ENCODE measurements at regions not wholly inside any gene's neighbourhood (a gene's known extent, or its start where the extent isn't known, plus 50 kb on each side); places are given as distances from the start of the nearest gene placed in this dataset.

DNA sequence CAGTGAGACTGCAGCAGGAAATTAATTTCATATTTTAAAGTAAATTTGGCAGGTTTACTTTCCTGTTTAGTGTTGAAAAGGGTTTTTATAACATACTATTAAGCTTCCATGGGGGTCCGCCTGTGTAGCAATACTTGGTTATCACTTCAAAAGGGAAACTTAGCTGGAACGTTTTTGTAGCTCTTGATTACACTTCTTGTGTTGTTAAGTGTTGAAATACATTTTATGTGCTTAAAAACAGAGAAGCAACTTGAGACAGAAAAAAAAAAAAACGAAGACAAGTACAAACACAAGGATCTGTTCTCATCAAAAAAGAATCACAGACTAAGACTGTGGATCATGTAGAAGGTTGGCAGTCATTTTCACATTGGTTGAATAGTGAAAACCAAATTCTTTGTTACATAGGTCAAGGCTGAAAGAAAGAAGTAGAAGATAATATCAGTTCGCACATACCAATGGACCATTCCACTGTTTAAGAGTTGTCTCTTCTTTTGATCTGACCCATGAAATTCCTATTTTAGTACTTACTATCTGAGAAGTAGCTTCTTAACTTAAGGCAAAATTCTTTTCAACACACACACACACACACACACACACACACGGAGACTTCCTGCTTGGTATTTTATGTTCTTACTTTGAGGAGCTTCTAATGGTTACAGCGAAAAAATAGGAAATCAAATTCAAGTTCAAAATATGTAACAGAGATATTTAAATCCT, 113.9 kb upstream of the SLC35B3 start:
- DNase-seq (ENCODE audit: low read depth, low spot score), result no peak

DNA sequence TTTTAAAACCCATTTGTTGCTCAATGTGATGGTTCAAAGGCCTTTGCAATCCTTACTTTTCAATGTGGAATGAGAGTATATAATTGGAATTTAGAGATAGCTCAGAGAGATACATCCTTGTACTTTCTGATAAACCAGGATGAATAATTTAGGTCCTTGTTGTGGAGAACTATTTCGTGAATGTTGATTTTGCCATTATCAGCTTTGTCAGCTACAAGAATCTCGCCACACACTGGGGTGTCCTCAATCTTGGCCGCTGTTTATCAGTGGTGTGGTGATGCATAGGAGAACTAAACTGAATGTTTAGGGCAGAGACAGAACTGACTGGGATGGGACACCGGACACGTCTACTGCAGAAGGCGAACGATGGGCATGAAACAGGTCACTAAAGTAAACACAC, 111.2 kb upstream of the SLC35B3 start:
- DNase-seq (ENCODE audit: low read depth, low spot score), result no peak

DNA sequence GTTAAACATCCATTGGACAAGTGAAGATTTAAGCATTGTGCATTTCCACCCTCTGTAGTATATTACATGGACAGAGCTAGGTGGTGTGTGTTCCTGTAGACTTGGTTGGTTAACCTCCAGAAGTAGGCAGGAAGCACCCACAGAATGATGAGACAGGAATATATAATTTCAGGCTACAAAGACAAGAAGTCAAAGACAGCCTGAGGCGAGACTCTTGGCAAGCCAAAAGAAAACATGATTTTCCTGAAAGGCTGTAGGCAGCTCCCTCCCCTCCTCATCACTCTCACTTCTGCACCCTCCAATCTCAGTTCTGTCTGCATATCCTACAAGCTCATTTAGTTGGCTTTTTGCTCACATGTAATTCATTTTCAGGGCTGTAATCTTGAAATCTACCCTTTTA, 110.0 kb upstream of the SLC35B3 start:
- no peak for DNase-seq (ENCODE audit: low read depth, low spot score)

DNA sequence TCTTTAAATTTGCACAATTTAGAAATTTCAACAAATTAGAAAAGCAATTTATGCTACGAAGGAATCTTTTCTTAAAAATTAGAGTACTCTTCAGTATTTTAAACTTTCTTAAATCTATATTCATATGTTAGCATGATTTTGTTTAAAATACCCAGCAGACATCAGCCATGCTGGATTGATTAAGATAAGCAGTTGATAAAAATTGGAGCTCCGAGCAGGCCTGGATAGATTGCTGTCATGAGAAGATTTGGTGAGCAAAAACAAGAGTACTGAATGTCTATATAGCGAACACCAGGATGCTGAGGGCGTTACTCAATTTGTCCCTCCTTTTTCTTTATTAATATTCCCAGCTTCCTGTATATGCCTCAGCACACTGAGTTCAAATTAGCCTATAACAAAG, 108.4 kb upstream of the SLC35B3 start:
- DNase-seq (ENCODE audit: low read depth, low spot score), result no peak

DNA sequence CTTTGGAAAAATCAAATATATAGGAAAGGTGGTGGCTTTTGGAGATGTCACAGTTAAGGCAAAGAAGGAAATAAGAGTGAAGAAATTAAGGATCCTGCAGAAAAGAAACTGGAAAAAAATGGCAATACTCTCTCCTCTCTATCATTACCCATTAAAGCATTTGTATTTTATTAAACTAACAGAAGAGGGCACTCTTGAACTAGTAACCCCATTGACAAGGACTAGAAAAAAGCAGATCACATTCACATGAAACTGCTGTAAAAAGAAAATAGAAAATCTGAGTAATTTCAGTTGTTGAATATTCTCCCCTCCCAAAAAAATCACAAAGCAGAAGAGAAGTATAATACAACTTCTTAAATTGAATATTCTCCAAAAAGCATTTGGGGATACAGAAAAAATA, 104.1 kb upstream of the SLC35B3 start:
- no peak for DNase-seq (ENCODE audit: low read depth, low spot score)

DNA sequence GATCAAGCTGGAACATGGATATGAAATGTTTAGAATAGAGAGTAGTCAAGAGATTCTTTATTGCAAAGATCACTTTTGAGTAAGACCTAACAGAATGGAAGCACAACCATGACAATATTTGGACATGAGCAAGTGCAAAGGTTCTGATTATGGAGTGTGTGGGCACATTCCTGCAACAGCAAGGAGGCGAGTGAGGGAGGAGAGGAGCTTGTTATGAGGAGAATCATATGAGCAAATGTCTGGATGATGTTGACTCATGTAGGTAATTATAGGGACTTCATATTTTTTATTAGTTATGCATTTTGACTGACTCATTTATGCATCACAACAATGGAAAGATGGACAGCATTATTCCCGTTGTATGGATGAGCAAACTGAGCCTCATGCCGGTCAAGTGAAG, 100.8 kb upstream of the SLC35B3 start:
- no peak for DNase-seq (ENCODE audit: low read depth, low spot score)

DNA sequence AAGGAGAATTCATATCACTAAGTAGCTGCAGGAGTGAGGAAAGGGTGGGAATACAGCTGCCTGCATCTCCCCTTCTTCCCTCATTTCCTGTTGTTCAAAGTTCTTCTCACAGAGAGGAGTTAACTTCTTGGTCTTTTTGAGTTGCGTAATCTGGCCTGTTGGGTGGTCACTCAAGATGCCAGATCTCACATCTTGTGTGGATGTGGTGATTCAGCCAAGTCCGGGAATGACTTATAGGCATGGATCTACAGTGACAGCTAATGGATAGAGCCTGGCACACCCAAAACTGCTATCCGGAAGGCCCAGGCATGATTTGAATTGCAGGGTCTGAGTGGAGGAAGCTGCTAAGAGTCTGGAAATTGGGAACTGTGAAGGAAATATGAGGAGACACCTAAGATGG, 100.2 kb upstream of the SLC35B3 start:
- no peak for DNase-seq (ENCODE audit: low read depth, low spot score)

DNA sequence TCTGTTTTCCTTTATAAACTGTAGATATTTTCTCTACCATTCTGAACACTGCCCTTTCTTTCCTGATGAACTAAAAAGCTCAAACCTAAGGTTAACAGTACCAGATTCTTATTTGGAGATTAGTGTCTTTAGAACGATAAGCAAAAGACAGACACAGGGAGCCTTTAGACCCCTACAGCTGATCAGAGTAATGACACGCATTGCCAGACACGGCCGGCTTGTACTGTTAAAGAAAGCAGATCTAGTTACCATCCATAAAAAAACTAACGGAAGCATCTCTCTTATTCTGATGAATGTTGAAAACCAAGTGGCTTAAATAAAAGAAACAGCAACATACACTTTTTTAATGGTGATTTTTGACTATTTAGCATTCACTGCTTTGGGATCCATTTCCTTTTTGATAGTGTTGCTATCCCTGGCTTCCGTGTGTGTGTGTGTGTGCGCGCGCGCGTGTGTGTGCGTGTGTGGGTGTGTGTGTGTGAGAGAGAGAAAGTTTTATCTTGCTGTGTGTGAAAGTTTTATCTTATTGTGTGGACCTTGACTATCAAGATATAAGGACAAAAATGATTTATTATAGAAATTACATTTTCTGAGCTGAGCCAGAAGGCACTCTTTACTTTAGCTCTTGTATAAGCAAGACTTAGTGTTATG, 95.6 kb upstream of the SLC35B3 start:
- DNase-seq (ENCODE audit: low read depth, low spot score), result no peak

DNA sequence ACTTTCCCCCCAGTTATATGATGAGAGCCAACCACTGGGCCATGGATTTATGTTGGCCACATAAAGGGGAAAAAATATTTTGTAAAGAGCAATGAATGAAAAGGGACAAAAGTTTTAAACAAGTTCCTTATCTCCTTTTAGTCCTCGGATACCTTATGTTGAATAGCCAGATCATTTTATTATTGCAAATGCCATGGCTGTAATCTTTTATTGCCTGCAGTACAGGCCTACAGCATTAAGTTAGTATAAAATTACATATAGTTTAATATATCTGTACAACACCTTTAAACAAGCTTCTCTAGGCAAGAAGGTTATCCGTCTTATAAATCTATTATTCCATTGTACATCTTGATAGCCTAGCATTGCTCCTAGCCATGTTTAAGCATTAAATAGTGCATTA, 93.9 kb upstream of the SLC35B3 start:
- DNase-seq (ENCODE audit: low read depth, low spot score), result no peak

DNA sequence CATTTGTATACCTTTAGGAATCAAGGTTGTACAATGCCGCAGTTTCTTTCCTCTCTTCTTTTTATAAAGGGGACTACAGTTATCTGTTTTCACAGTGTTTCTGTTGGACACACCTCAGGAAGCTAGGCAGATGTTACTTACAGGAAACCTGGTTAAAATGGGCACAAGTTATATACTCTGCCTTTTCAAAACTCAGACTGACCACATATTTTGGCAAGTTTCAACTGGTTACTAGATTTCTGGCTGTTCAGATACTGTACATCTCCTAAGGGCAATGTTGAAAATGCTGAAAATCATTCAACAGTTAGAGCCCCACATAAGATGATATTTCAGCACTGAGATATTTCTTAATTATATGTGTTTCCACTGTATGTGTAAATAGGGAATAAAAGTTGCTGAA, 92.5 kb upstream of the SLC35B3 start:
- no peak for DNase-seq (ENCODE audit: low read depth, low spot score)

DNA sequence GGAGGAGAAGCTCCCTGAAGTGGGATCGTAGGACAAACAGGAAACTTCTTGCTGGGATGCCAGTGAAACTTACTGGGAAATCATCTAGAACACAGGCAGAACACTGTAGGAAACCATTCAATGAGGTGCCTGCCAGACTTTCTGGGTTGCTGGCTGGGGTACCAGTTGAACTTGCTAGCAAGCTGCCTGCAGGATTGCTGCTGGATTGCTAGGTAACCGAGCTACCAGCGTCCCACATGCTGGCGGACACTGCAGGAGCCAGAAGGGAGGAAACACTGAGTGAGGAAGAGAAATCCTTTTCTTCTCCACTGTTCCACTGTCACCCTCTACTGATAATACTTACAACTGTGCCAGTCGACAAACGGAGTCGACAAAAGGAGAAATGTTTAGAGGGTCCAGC, 91.3 kb upstream of the SLC35B3 start:
- DNase-seq (ENCODE audit: low read depth, low spot score), result no peak

DNA sequence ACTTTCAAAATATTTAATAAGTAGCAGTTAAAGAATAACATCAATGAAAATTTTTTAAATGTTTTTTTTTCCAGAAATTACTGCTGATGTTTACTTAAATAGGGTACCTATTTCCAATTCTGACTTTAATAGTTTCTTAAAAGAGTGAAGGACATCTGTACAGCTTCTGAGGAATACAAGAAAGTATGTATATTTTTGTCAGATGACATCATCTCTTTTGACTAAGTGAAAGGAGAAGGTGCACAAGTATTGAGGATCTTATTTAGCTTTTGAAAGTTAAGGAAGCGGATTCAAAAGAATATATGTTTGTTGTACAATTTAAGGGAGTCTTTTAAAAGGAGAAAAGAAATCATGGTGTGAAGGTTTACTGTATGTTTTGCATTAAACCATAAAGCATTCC, 90.0 kb upstream of the SLC35B3 start:
- no peak for DNase-seq (ENCODE audit: low read depth, low spot score)

DNA sequence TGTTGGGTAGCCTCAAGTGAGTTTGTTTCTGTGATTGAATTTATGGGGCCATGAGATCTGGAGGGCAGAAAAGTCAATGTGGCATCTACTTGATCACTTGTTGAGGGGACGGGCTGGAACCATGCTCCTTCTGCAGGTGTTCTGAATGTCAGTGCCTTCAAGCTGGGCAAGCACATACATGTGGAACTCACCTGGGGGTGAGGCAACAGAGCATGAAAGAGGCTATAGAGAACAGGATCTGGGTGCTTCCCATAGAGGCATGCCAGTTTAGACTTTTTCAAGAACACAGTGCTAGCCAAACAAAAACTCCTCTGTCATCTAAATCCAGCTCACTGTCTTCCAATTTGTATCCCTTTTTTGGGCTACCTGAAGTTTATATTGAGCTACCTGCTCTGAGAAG, 77.8 kb upstream of the SLC35B3 start:
- no peak for DNase-seq (ENCODE audit: low read depth, low spot score)

DNA sequence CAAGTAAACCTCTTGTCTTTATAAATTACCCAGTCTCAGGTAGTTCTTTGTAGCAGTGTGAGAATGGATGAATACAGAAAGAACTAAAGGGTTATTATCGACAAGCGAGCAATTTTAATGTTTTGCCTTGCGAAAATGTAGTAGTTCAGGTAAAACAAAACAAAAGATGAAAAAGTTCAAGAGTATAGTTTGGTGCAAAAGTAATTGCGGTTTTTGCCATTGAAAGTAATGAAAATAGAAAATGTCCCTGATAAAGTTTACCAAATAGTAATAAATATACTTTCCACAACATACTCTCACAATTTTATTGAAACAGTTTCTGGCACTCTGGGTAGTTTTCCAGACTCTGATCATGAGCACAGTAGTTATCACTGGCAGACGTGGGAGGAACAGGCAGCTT, 71.9 kb upstream of the SLC35B3 start:
- no peak for DNase-seq (ENCODE audit: low read depth, low spot score)

DNA sequence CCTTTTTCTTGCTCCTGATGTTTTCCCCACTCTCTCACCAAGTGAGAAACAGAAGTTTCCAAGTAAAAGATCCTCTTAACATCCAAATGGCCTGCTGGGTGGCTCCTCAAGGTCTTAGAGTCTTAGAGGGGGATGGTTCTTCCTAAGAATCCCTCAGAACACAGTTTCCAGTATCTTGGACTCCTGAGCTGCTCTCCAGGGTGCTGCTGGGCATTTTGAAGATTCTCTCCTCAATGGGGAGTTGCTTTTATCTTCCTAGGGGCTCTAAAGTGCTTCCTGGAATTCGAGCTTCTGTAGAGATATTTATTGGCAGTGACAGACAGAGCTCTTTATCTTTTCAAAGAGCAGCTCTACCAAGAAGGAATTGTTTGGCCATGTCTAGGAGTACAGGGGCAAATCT, 70.8 kb upstream of the SLC35B3 start:
- DNase-seq (ENCODE audit: low read depth, low spot score), result no peak

DNA sequence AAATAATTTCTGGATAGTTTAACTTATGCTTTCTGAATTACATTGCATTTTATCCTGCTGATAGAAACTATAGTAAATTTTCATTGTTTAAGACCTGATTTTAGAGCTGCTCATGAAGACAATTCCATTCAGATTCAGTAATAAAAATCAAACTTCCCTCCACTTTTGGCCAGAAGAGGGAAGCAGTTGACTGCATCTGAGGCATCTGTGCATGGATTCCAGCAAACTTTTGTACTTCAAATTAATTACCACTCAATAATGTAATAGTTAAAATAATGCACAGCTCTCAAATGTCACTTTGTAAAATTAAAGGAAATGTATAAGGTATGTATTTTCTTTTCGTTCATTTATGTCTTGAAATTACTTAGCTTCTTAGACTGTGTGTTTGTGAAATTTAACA, 64.2 kb upstream of the SLC35B3 start:
- DNase-seq (ENCODE audit: low read depth, low spot score), result no peak

DNA sequence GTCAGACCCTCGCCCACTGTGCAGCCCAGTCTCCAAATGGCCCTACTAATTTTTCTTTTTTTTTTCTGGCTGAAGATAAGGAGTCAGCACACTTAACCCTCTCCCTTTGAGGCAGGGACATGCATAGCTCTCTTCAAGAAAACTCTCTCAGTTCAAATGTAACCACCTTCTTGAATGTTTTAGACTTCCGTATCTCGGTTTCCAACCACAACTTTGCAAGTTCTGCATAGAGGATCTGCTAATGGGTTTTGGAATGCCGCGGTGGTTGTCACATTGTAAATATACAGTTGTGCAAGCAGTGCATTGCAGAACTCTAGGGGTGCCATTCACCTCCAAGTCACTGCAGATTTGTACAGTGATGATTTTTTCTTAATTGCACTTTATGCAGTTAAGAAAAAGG, 59.4 kb upstream of the SLC35B3 start:
- no peak for DNase-seq (ENCODE audit: low read depth, low spot score)

DNA sequence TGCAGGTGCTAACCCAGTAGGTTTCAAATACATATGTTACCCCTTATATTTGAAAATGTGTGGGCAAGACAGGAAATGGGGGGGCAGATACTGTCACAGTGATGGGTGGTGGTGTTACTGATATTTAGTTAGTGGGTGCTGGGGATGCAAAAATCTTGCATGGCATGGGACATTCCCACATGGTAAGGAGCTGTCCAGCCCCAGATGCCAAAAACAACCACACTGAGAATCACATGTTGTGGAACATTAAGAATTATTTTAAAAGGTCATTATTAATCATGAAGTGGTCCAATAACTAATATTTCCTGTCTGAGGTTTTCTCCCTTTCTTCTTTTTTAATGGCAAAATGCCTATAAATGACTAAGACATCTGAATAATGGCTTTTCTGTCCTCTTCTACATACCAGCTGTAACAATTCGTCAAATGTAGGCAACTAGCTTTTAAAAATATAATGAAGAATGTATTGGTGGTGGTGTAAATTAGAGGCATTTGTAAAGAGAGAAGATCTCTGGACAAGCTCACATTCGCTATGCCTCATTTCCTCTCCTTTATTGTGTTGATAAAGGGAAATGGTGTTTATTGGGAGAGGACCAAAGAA, 57.3 kb upstream of the SLC35B3 start:
- DNase-seq (ENCODE audit: low read depth, low spot score), result no peak
